IPS DF 19.7 (cell line): ENCODE measurements at regions not wholly inside any gene's neighbourhood (a gene's known extent, or its start where the extent isn't known, plus 50 kb on each side); places are given as distances from the start of the nearest gene placed in this dataset.

ENCODE experiments used
- DNase-seq: peaks from one replicate; pipeline ENCODE4 v3.0.0-alpha.2; 2013; ENCODE audit warnings: low read depth, low spot score

DNA sequence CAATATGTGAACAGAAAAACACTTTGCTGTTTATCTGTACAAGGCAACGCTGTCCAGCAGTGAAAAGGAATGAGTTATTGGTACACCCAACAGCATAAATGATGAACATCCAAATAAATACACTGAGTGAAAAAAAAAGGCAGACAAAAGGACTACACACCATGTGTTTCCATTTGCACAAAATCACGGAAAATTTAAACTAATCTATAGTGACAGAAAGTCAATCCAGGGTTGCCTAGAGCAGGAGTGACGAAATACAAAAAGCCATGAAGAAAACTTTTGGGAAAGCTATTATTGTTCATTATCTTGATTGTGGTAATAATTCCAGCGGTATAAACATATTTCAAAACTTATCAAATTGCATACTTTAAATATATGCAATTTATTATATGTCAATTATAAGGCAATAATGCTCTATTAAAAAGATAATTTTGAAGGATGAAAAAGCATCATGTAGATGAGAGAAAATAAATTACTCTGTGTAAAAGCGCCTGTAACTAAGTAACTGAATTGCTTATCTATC, 578.0 kb upstream of the TMEM132C start:
- no peak for DNase-seq

DNA sequence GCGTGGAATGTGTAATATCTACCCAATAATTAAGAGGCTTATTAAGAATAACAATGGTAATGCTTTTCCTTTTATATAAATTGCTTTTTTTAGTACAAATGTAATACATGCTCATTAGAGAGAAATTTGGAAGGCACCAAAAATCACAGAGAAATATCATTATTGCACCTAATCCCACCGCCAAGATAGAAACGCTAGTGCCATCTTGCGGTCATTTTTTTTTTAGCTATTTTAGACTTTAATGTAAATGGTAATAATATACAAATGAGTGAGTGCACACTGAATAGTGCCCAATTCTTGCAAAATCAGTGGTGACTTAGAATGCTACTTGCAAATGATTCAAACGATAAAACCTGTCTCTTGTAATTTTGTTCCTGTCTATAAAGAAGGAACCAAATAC, 576.8 kb upstream of the TMEM132C start:
- DNase-seq: no peak

DNA sequence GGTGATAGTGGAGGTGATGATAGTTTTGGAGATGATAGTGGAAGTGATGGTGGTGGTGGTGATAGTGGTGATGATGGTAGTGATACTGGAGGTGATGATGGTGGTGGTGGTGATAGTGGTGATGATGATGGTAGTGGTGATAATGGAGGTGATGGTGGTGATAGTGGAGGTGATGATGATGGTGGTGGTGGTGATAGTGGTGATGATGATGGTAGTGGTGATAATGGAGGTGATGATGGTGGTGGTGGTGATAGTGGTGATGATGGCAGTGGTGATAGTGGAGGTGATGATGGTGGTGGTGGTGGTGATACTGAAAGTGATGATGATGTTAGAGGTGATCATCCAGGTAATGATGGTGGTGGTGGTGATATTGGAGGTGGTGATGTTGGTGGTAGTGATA, 570.0 kb upstream of the TMEM132C start:
- DNase-seq: no peak

DNA sequence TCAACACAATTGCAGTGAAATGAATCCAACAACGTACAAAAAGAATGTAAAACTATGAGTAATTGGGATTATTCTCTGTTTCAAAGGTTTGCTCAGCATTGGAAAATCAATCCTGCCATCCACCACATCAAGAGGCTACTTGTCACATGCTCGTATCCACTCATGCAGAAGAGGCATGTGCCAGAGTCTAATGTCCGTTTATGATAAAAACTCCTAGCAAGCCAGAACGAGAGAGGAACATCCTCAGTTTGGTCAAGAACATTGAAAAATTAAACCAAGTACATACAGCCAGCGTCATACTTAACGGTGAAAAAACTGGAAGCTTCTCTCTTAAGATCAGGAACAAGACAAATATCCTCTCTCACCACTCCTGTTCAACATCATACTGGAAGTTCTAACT, 563.9 kb upstream of the TMEM132C start:
- DNase-seq: no peak

DNA sequence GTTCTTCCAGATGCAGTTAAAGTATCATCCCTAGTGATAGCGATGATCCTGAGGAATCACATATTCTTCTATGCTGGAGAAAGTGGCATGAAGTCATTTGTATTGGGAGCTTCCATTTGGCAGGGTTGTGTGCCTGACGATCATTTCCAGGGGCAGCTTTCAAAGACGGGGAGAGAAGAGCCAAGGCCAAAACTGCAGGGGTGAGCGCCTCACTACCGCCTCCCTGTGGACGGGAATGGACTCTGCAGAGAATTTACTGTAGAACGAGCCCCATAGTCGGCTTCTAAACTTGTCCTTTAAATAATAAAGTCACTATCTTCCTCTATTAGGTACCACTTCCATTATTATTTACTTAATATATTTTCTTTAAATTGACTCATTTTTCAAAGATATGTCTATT, 555.9 kb upstream of the TMEM132C start:
- DNase-seq: no peak

DNA sequence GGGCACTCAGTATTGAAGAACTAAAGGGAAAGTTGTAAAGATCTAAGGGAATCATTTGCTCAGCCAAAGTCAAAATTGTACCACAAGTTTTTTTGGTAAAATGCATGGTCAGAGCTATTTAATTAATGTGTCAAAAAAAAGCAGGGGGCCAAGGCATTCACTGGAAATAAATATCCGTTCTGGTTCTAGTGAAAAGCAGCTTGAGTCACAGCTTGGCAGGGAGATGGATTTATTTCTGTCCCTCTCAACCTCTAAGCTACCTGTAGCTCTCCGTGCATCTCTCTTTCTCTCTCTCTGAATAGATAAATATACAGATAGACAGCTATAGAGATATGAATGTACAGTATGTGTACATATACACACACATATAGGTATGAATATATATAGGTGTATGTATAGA, 554.4 kb upstream of the TMEM132C start:
- DNase-seq: no peak

DNA sequence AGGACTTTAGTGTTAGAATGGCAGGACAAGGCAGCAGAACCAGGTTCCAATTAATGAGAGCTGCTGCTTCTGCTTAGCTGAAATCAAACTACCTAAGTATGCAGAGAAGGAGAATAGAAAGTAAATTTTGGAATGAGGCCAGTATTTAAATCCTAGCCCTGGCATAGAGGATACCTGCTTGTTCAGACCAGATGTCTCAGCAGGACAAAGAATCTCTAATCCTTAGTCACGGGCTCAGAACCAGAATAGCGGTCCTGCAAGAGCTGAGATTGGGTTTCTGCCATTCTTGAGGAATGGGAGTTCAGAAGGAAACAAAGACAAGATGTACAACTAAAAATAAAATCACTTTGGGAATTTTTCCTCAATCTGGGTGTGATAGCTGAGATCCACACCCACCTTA, 550.8 kb upstream of the TMEM132C start:
- no peak for DNase-seq

DNA sequence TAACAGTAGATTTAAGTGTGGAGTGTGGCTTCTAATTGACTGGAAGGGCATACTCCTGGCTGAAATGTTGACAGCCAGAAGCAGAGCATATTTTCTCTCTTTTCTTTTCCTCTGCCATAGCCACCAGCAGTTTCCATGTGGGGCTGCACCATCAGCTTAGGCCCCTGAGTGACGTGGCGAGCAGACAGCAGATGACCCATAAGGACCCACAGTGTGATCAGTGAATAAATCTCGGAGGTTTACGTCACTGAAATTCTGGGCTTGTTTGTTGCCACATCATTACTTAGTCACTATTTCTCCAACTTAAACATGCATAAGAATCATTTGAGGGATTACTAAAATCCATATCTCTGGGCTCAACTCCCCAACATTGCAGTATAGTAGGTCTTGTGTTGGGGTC, 549.7 kb upstream of the TMEM132C start:
- no peak for DNase-seq

DNA sequence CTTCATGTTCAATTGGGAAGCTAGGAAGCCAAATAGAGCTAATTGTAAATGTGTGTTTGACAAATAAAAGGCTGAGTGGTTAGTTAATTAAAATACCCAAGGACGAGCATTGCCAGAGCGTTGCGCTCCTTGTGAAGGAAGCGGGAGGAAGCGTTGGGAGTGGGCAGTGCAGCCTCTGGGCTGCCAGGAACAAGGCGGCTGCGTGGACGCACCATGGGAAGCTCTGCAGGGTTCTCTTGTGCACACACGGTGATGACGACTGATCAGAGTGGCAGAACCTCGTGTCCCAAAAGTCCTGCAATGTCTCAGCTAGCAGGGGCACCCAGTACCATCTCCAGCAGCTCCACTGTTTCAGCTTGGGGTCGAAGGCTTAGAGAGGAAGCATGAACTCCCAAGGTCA, 546.6 kb upstream of the TMEM132C start:
- no peak for DNase-seq

DNA sequence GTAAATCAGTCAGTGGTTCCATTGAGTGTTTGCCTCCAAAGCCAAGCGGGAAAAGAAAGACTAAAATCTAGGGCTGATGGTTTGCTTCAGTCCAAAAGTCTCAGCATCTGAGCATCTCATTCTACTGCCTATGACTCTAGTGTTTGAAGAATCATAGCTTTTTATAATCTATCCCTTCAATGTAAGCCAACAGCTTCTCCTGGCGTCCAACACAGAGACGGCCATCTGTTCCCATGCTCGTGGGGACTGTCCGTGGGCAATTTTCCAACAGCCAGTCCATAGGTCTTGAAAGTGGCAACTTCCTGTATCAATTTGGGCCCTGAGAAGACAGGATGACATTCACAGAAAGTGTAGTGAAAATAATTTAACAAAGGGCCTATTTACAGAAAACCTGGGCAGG, 544.4 kb upstream of the TMEM132C start:
- no peak for DNase-seq

DNA sequence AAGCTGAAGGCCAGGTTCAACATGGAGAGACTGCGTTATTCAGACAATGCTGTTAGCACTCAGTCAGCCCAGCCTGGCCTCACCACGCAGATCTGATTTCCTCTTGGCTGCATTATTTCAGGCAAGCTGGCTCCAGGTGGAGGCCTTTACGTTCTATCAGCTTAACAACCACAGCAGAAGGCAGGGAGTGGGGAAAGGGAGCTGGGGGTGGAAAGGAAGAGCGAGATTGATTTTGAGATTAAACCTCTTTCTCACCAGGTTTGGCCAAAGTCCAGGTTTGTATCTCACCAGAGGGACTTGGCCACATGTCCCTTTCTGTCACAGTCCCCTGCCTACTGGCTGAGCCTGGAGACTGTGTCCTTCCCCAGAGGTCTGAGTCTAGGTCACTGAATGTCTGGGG, 543.7 kb upstream of the TMEM132C start:
- DNase-seq: no peak

DNA sequence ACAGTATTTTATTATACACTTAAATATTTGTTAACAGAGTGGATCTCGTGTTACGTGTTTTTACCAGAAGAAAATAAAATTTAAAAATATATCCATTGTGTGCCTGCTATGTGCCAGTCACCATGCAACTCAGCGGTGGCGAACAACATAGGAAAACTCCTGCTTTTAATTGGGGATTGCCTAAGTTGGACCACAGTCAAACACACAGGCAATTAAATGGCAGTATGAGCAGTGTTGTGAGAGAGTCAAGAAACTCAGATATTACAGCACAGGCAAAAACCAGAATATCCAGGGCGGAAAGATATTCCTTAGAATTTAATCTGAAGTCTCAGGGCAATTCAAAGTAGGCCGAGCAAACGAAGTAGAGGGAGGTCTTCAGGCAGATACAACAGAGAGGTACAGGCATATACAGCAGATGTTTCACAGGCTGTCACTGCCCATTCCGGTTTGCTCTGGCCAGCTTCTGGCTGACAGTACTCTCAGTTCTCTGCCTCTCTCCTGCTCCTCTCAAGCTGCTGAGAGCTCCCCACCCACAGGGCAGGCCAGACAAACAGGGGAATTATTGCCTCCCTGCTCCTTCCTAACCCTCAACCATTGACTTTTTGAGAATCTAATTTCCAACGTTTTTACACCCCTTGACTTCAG, 540.2 kb upstream of the TMEM132C start:
- no peak for DNase-seq

DNA sequence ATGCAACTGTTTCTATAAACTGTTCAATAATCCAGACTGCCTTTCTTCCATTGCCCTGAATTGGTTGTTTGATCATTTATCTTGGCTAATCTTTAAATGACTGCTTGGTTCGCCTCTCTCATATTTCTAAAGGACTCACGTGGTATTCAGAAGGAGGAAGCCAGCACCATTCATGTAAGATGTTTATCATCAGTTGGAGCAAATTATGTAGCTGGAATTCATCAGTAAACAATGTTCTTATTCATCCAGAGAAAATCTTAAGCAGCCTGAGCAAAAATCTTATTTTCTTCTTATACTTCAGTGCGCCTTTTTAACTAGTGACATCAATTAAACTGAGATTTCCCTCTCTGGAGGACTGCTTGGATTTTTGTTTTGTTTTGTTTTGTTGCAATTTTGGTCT, 538.7 kb upstream of the TMEM132C start:
- DNase-seq: no peak

DNA sequence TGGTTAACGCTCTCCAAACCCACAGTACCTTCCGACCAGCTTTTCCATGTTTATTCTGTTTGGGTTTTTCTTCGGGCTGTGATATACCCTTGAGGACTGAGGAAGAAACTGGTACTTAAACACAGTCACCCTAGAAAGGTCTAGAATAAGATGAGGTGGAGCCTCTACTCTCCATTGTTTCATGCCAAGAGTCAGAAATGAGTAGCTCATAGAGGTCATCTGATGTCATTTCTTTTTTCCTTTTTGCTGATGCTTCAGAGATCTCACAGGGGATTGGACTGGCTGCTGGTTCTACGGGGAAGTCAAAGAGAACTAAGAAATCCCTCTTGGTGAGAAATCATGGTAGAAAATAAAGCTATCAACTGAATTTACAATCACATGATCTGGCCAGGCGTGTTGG, 538.2 kb upstream of the TMEM132C start:
- DNase-seq: no peak

DNA sequence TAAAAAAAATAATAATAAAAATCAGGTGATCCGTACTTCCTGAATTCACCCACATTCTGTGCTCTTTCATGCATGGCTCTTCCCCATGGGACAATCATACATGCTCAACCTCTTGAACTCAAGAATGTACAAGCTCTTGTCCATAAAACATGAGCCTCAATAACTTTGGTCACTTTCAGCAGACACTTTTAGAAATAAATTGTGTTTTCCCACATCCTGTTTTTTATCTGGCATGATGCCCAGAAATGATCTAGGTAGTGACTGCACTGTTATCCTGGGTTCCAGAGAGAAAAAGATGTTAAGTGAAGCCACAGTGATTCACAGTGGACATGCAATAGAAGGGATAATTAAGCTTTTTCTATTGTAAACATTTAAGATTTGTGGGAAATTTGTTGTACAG, 537.6 kb upstream of the TMEM132C start:
- no peak for DNase-seq

DNA sequence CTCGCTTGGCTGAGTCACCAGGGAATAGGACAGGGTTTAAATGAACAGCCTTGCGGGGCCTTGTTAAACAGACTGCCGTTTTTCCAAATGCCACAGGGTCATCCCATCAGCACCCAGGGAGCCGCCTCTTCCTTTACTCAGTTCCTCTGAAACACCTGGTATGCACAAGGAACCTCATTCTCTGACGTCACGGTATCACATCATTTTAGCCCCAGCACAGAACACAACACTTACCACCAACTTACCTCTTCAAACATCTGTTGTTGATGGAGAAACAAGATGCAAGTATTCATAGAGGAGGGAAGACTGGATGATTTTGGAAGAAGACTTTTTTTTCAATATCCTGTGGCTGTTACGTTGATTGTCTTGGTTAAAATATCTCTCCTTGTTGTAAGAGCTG, 535.3 kb upstream of the TMEM132C start:
- DNase-seq: no peak

DNA sequence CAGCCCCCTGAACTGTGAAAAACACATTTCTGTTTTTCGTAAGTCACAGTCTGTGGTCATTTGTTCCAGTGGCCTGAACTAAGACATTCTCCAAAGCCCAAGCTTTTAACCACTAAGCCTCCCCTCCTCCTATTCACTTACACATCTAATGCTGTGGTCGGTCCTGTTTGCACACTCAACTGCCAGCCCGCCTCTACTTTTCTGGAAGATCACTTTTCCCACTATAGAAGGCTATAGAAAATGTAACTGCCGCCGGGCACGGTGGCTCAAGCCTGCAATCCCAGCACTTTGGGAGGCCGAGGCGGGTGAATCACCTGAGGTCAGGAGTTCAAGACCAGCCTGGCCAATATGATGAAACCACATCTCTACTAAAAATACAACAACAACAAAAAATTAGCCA, 524.7 kb upstream of the TMEM132C start:
- no peak for DNase-seq

DNA sequence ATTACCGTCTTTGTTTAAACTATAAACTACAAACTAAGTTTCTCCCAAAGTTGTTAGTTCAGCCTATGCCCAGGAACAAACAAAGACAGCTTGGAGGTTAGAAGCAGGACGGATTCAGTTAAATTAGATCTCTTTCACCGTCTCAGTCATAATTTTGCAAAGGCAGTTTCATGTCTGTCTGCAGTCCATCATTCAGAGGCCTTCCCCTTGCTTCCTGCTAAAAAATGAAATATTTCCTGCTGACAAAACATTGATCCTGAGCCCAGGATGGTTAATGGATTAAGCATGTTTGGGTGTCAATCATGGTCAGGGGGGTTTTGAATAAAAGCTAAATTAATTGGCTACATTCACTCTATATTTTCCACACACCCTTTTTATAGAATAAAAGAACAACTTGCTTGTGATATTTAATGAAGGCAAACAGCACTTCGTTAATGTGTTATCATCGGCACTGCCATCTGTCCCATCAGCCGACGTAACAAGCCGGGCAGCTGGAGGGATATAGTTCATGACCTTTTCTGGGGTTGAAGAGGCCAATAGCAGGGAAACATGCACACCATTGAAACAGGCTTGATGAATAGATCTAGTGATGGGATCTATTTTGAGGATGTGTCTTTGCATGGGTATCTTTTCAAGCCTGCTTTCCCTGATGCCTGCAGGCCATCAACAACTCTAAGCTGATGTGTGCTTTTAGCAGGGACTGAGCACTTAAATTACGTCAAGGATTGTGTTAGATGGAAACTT, 521.3 kb upstream of the TMEM132C start:
- DNase-seq: no peak

DNA sequence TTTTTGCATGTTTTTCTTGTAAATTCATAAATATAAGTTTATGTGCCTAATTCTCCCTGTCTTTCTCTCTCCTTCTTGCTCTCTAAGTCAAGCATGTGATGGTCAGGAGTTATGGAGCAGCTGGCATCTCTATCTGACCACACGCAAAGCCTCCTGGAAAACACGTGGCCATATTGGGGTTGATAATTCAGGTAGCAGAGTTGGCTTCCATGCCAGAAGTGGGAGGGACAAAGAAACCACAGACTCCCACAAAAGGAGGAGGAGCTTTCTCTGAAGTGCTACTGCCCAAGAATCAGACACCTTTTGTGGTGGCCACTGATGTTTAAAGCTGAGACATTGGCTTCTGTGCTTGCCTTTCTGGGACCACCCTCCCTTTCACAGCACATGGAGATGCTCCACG, 517.6 kb upstream of the TMEM132C start:
- DNase-seq: no peak

DNA sequence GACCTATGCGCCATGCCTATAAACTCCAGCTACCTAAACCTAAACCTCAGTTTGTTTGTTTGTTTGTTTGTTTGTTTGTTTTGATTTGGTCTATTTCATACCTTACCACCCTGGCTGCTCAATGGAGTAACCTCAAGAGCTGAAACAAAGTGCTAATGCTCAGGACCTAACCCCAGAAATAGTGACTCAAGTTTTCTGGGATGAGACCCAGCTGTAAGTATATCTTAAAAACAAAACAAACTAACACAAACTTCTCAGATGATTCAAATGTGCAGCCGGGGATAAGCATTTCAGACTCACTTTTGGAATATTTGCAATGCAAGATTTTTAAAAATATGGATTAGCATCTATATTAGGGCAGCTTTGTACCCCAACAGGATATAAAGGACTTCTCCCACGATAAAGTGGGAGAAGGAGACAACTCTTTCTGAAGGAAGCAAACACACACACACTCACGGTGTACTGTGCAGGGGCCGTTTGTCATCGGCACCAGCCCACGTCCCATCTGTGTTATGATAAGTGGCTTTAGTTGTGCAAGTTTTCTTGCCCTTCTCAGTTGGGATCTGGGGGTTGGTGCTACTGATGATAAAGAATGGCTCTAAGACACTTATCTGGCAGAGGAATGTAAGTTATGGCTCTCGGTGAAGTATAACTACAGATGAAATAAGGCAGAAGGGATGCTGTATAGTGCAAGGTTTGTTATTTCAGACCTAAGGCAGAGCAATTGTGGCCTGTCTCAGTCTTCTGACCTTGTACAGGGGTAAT, 516.7 kb upstream of the TMEM132C start:
- no peak for DNase-seq

DNA sequence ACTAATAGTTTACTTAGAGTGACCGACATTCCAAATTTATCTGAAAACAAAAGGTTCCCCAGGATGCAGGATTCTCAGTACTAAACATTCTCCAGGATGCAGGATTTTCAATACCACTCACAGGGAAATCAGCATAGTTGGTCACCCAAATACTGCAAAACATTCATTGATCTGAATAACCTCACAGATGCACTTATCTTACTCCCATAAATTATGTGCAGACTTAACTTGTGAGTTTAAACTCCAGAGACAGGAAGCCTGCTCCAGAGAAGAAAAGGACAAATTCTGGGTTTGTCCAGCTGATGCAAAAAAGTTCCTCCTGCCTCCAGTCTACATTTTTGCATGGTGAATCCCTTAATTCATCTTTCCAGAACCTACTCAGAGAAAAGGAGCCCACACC, 514.2 kb upstream of the TMEM132C start:
- DNase-seq: no peak

DNA sequence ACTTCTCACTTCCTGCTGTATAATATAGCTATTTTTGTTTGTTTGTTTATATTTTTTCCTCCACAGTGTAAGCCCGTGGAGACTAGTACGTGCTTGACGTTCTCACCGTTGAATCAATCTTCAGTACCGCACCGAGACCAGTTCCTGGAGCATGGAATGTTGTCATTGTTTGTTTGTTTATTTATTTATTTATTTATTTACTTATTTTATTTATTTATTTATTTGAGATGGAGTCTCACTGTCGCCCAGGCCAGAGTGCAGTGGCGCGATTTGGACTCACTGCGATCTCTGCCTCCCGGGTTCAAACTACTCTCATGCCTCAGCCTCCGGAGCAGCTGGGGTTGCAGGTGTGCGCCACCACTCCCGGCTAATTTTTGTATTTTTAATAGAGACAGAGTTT, 506.6 kb upstream of the TMEM132C start:
- DNase-seq: no peak

DNA sequence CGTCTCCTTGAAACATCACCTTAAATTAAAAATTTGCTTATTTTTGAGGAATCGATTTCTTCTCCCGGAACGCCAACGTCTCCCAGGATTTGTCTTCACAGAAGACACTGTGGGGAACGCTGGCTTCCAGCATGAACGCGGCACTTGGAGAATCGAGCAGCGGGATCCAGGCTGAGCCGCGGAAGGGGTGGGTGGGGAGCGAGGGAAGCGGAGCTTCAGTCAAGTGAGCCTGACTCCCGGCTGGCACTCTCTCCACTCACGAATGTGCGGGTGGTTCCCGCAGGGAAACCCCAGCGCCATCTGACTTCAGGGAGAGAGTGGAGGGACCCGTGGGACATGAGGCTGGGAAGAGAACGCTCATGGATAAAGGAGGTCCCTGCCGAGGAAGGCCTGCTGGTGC, 506.0 kb upstream of the TMEM132C start:
- DNase-seq: no peak
